CD4-positive, alpha-beta T cell (primary cell): ENCODE measurements at regions not wholly inside any gene's neighbourhood (a gene's known extent, or its start where the extent isn't known, plus 50 kb on each side); places are given as distances from the start of the nearest gene placed in this dataset.

Source experiments
- ATAC-seq: fragments of 200-7000 bp; cut with Tn5 transposase; one replicate; pipeline ENCODE4 v1.10.0; 2022; ENCODE audit warnings: mild to moderate bottlenecking; ENCODE audit not compliant: poor library complexity
- CTCF ChIA-PET: fragments of 350-600 bp; sonication (Branson Sonifier 250); formaldehyde crosslinking; loops from one replicate; lab custom pipeline; 2021; ENCODE audit warnings: antibody characterized with exemption, inconsistent platforms; lab: Charles Lee
- POLR2A ChIA-PET: fragments of 350-600 bp; sonication (Branson Sonifier 250); formaldehyde crosslinking; loops from one replicate; lab custom pipeline; 2021; ENCODE audit warnings: antibody characterized with exemption, inconsistent platforms; lab: Charles Lee
- DNase-seq, 14 experiments: peaks; one replicate each; pipeline ENCODE4 v3.0.0-alpha.2; 2013 to 2020; ENCODE audit warnings: mixed read lengths in 2 of 14
- H3K27ac ChIP-seq, 2 donors: one replicate each; pipeline versions ENCODE4 v1.5.1 to v1.7.0; 2013; ENCODE audit warnings: low read length in 2 of 2, low read depth in 1 of 2, mild to moderate bottlenecking in 1 of 2
- H3K27me3 ChIP-seq, 2 experiments: 1 replicate in 1 of 2; 2 replicates in 1 of 2; pipeline versions ENCODE4 v1.6.1 to v1.7.0; 2013; ENCODE audit warnings: low read length in 2 of 2, control low read depth in 1 of 2, mild to moderate bottlenecking in 1 of 2, moderate library complexity in 1 of 2; ENCODE audit not compliant: insufficient read depth in 2 of 2, control insufficient read depth in 1 of 2
- H3K36me3 ChIP-seq: one replicate; pipeline ENCODE4 v1.6.1; 2013; ENCODE audit warnings: low read length, control low read depth; ENCODE audit not compliant: insufficient read depth
- H3K4me1 ChIP-seq: one replicate; pipeline ENCODE4 v1.6.1; 2013; ENCODE audit warnings: low read length, control low read depth; ENCODE audit not compliant: insufficient read depth
- H3K4me3 ChIP-seq: one replicate; pipeline ENCODE4 v1.5.1; 2013; ENCODE audit warnings: mild to moderate bottlenecking, low read length, moderate library complexity
- H3K9me3 ChIP-seq, 2 experiments: 1 replicate in 1 of 2; 2 replicates in 1 of 2; pipeline versions ENCODE4 v1.6.1 to v1.7.0; 2013; ENCODE audit warnings: low read length in 2 of 2, mild to moderate bottlenecking in 2 of 2, control low read depth in 1 of 2, moderate library complexity in 1 of 2; ENCODE audit not compliant: control insufficient read depth in 1 of 2, insufficient read depth in 1 of 2
- H3K27ac Mint-ChIP-seq: one replicate; pipeline ENCODE4 v1.8.0; 2020; ENCODE audit warnings: mixed read lengths
- H3K27me3 Mint-ChIP-seq: one replicate; pipeline ENCODE4 v1.8.0; 2021; ENCODE audit warnings: mixed read lengths
- H3K36me3 Mint-ChIP-seq: one replicate; pipeline ENCODE4 v1.8.0; 2021; ENCODE audit warnings: low read depth, mixed read lengths
- H3K4me1 Mint-ChIP-seq: one replicate; pipeline ENCODE4 v1.8.0; 2021; ENCODE audit warnings: low read depth, mixed read lengths
- H3K4me3 Mint-ChIP-seq: one replicate; pipeline ENCODE4 v1.8.0; 2020; ENCODE audit warnings: mild to moderate bottlenecking, mixed read lengths
- H3K9me3 Mint-ChIP-seq: one replicate; pipeline ENCODE4 v1.8.0; 2020; ENCODE audit warnings: mixed read lengths
- intact Hi-C, 2 experiments: fragments of 100-400 bp; cut with DNase I in 1 of 2; cut with micrococcal nuclease in 1 of 2; formaldehyde crosslinking; loops; one replicate each; pipeline versions ENCODE4 v1.15.1 to v1.9.0; 2023 to 2025; cut with DNase I, micrococcal nuclease
- TF ChIP-seq, protein P1 (sequence below): fragments of 200-600 bp; IDR thresholded peaks from one replicate; pipeline ENCODE4 v1.8.0; 2022; ENCODE audit warnings: antibody characterized with exemption, mild to moderate bottlenecking

- POLR2A ChIA-PET = no interaction called here
- H3K27ac Mint-ChIP-seq = no peak overlapping the region
Observed at GRCh38 chr12:127555071-127555470, 711.9 kb upstream of the TMEM132C start.

GRCh38 chr12:127556231-127556886 lies 710.6 kb upstream of the TMEM132C start:
- H3K36me3 Mint-ChIP-seq = no peaks in the 10 kb centered on the region
- no peak overlapping the region for H3K27ac Mint-ChIP-seq
- CTCF ChIA-PET = no interaction called here

More at GRCh38 chr12:127555071-127555470, 711.9 kb upstream of the TMEM132C start:
- Histone ChIP-seq H3K4me1 (no peaks in the 10 kb centered on the region), H3K36me3 (no peaks in the 10 kb centered on the region), H3K27ac (no peak overlapping the region), H3K4me3 (no peak overlapping the region), H3K27me3 (no peaks in the 10 kb centered on the region), H3K9me3 (peaks cover 0 to 4% of the 10 kb centered on the region in 2 experiments)
- Mint-ChIP-seq H3K9me3 (peaks cover 6% of the 10 kb centered on the region), H3K4me1 (no peaks in the 10 kb centered on the region), H3K4me3 (no peak overlapping the region), H3K27me3 (no peaks in the 10 kb centered on the region), H3K36me3 (no peaks in the 10 kb centered on the region)
- DNase-seq = no peak
- TF ChIP-seq, protein P1, sequence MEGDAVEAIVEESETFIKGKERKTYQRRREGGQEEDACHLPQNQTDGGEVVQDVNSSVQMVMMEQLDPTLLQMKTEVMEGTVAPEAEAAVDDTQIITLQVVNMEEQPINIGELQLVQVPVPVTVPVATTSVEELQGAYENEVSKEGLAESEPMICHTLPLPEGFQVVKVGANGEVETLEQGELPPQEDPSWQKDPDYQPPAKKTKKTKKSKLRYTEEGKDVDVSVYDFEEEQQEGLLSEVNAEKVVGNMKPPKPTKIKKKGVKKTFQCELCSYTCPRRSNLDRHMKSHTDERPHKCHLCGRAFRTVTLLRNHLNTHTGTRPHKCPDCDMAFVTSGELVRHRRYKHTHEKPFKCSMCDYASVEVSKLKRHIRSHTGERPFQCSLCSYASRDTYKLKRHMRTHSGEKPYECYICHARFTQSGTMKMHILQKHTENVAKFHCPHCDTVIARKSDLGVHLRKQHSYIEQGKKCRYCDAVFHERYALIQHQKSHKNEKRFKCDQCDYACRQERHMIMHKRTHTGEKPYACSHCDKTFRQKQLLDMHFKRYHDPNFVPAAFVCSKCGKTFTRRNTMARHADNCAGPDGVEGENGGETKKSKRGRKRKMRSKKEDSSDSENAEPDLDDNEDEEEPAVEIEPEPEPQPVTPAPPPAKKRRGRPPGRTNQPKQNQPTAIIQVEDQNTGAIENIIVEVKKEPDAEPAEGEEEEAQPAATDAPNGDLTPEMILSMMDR = no peak
- intact Hi-C loops = no loop called here
- CTCF ChIA-PET = no interaction called here
- no peak for ATAC-seq

DNA sequence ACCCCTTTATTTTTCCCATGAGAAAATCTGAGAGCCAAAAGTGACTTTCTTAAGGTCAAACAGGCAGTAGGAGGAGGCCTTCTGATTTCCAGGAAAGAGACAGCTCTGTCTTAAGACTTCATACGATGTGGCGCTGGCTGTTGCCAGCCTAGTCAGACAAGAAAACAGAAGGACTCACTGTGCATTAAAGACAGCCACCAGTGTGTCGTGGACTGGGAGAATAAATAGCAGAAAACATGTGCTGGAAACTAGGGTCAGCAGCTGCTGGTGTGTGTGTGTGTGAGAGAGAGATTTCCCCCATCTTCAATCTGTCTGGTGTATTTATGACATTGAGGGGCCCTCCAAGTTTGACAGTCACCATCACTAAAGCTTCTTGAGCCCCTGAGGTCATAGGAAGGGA lies 708.6 kb upstream of the TMEM132C start:
- POLR2A ChIA-PET = no interaction called here
- DNase-seq (no peak), ATAC-seq (no peak)
- Histone ChIP-seq H3K9me3 (peaks cover 0 to 8% of the 10 kb centered on the region in 2 experiments), H3K4me3 (no peak overlapping the region), H3K27me3 (no peaks in the 10 kb centered on the region), H3K27ac (no peak overlapping the region), H3K36me3 (no peaks in the 10 kb centered on the region), H3K4me1 (no peaks in the 10 kb centered on the region)
- Mint-ChIP-seq H3K36me3 (no peaks in the 10 kb centered on the region), H3K27ac (no peak overlapping the region), H3K4me3 (no peak overlapping the region), H3K9me3 (peaks cover 2% of the 10 kb centered on the region), H3K4me1 (no peaks in the 10 kb centered on the region), H3K27me3 (no peaks in the 10 kb centered on the region)
- TF ChIP-seq, protein P1 = no peak
- intact Hi-C loops = no loop called here
- CTCF ChIA-PET = no interaction called here

More at GRCh38 chr12:127556231-127556886, 710.6 kb upstream of the TMEM132C start:
- TF ChIP-seq, protein P1 = no peak
- intact Hi-C loops = no loop called here
- Histone ChIP-seq H3K4me3 (no peak overlapping the region), H3K27me3 (no peaks in the 10 kb centered on the region), H3K9me3 (peaks cover 0 to 4% of the 10 kb centered on the region in 2 experiments), H3K36me3 (no peaks in the 10 kb centered on the region), H3K27ac (no peak overlapping the region), H3K4me1 (no peaks in the 10 kb centered on the region)
- Mint-ChIP-seq H3K4me1 (no peaks in the 10 kb centered on the region), H3K27me3 (no peaks in the 10 kb centered on the region), H3K9me3 (peaks cover 6% of the 10 kb centered on the region), H3K4me3 (no peak overlapping the region)
- POLR2A ChIA-PET = no interaction called here
- ATAC-seq (no peak), DNase-seq (no peak)
